ENCODE measurements at regions not wholly inside any gene's neighbourhood (a gene's known extent, or its start where the extent isn't known, plus 50 kb on each side); places are given as distances from the start of the nearest gene placed in this dataset. TPM values are rescaled to one million over a fixed set of nuclear protein-coding genes. Genes with fewer than 3 reads are reported as not detected.

Small RNA genes in the stretch of these regions (microRNA-seq; reads per million reads assigned to microRNA genes)
- gene MIR4452 = not detected

All from Right ventricle myocardium inferior (tissue), 1 donor.